ENCODE measurements at regions not wholly inside any gene's neighbourhood (a gene's known extent, or its start where the extent isn't known, plus 50 kb on each side); places are given as distances from the start of the nearest gene placed in this dataset.

DNA sequence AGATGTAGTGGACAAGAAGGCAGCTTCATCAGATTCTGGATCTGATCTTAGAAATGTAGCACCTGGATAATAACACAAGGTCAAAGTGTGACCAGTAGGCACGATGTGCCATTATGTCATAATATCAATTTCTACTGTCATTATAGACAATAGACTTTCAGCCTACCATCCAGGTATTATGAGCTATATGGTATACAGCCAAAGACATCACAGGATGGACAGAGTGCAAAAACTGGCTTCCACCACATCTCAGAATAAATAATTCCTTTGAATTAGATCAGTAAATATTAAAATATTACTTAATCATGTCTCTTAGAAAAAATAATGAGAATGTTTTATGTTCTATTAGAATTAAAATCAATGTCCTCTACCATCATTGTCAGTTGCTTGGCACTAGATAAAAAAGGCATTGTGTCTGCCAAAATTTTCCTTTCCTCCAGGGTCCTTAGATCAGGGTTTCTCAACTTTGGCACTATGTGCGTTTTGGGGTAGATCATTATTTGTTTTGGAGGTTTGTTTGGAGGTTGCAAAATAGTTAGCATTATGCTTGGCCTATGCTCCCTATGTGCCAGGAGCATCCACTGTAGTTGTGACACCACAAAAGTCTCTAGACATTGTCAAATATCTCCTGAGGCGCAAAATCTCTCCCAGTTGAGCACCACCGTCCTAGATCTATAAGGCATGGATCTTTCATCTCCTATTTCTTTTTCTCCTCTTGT is 86.7 kb upstream of the NRIP1 start:
- TF ChIP-seq, protein P1, sequence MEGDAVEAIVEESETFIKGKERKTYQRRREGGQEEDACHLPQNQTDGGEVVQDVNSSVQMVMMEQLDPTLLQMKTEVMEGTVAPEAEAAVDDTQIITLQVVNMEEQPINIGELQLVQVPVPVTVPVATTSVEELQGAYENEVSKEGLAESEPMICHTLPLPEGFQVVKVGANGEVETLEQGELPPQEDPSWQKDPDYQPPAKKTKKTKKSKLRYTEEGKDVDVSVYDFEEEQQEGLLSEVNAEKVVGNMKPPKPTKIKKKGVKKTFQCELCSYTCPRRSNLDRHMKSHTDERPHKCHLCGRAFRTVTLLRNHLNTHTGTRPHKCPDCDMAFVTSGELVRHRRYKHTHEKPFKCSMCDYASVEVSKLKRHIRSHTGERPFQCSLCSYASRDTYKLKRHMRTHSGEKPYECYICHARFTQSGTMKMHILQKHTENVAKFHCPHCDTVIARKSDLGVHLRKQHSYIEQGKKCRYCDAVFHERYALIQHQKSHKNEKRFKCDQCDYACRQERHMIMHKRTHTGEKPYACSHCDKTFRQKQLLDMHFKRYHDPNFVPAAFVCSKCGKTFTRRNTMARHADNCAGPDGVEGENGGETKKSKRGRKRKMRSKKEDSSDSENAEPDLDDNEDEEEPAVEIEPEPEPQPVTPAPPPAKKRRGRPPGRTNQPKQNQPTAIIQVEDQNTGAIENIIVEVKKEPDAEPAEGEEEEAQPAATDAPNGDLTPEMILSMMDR (IDR thresholded peaks at IDR 0.05), result no peak
- TF ChIP-seq POLR2AphosphoS5 (IDR thresholded peaks at IDR 0.05), result no peak

All from prostate gland (tissue), 2 donors.